ENCODE measurements at regions not wholly inside any gene's neighbourhood (a gene's known extent, or its start where the extent isn't known, plus 50 kb on each side); places are given as distances from the start of the nearest gene placed in this dataset.

DNA sequence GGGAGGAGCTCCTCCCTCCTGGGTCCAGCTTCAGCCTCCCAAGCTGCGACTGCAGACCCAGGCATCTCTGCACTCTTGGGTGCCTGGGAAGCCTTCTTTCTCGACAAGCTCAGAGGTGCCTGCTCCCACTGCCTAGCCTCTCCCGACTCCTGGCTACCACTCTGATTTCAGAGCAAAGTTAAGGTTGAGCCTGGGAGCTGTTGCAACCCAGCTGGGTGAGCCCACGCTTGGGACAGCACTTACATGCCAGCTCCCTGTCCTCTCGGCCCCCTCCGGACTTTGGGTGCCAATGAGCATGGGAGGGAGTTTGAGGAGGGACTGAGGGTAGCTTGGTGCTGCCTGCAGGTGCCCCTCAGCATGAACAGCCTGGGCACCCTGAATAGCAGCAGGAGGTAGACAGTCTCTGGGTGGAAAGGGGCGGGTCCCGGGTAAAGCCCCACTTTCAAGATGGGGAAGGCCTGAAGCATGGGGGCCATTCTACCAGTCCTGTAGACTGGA lies 1383.4 kb upstream of the PCDH20 start:
- BruUV-seq (replicated peaks): no TSS peak
- no peak overlapping the region for H3K4me3 ChIP-seq
- POLR2A ChIA-PET: interaction anchor here (0.6 kb wide), 1 partner anchor 35 kb away, joined by 5 read pairs; no protein-coding TSS in a partner anchor
- no peak for DNase-seq (ENCODE audit: low read depth, low spot score)
- TF ChIP-seq NRF1 (conservative IDR thresholded peaks at IDR 0.05; ENCODE audit: low read depth, low read length) (no peak), CEBPB (IDR thresholded peaks at IDR 0.05; ENCODE audit: borderline replicate concordance in 1 of 2, low read depth in 2 of 2, low read length in 2 of 2) (no peak), KLF5 (IDR thresholded peaks at IDR 0.05; ENCODE audit: partially characterized antibody) (no peak), KDM1A (IDR thresholded peaks at IDR 0.05; ENCODE audit: borderline replicate concordance) (no peak), GATAD2B (conservative IDR thresholded peaks at IDR 0.05; ENCODE audit: low read depth) (no peak), CBX5 (IDR thresholded peaks at IDR 0.05; ENCODE audit: low read depth) (no peak), ZBED1 (IDR thresholded peaks at IDR 0.05; ENCODE audit: borderline replicate concordance) (no peak), ZNF622 (IDR thresholded peaks at IDR 0.05) (no peak), STAT1 (conservative IDR thresholded peaks at IDR 0.05) (no peak), HDGF (IDR thresholded peaks at IDR 0.05) (no peak), ESRRA (IDR thresholded peaks at IDR 0.05; ENCODE audit: low read length) (no peak)
- TF ChIP-seq, protein P1, sequence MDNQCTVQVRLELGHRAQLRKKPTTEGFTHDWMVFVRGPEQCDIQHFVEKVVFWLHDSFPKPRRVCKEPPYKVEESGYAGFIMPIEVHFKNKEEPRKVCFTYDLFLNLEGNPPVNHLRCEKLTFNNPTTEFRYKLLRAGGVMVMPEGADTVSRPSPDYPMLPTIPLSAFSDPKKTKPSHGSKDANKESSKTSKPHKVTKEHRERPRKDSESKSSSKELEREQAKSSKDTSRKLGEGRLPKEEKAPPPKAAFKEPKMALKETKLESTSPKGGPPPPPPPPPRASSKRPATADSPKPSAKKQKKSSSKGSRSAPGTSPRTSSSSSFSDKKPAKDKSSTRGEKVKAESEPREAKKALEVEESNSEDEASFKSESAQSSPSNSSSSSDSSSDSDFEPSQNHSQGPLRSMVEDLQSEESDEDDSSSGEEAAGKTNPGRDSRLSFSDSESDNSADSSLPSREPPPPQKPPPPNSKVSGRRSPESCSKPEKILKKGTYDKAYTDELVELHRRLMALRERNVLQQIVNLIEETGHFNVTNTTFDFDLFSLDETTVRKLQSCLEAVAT (IDR thresholded peaks at IDR 0.05): no peak
- TF ChIP-seq, protein P2, sequence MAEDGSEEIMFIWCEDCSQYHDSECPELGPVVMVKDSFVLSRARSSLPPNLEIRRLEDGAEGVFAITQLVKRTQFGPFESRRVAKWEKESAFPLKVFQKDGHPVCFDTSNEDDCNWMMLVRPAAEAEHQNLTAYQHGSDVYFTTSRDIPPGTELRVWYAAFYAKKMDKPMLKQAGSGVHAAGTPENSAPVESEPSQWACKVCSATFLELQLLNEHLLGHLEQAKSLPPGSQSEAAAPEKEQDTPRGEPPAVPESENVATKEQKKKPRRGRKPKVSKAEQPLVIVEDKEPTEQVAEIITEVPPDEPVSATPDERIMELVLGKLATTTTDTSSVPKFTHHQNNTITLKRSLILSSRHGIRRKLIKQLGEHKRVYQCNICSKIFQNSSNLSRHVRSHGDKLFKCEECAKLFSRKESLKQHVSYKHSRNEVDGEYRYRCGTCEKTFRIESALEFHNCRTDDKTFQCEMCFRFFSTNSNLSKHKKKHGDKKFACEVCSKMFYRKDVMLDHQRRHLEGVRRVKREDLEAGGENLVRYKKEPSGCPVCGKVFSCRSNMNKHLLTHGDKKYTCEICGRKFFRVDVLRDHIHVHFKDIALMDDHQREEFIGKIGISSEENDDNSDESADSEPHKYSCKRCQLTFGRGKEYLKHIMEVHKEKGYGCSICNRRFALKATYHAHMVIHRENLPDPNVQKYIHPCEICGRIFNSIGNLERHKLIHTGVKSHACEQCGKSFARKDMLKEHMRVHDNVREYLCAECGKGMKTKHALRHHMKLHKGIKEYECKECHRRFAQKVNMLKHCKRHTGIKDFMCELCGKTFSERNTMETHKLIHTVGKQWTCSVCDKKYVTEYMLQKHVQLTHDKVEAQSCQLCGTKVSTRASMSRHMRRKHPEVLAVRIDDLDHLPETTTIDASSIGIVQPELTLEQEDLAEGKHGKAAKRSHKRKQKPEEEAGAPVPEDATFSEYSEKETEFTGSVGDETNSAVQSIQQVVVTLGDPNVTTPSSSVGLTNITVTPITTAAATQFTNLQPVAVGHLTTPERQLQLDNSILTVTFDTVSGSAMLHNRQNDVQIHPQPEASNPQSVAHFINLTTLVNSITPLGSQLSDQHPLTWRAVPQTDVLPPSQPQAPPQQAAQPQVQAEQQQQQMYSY (CRISPR knock-in tag; IDR thresholded peaks at IDR 0.05): no peak
- no peaks in the 10 kb centered on the region for H4K20me1 ChIP-seq (ENCODE audit: control insufficient read depth, insufficient read depth)
- FAIRE-seq: no peak
- H3K36me3 ChIP-seq (ENCODE audit: control insufficient read depth in 2 of 2, insufficient read depth in 2 of 2, low read length in 1 of 2): no peaks in the 10 kb centered on the region
- no peak for ATAC-seq
- SMC1A ChIA-PET (ENCODE audit: uncharacterized antibody, unreplicated experiment): no interaction called here
- 11% methylated on average over 8 of the region's 8 CpGs for WGBS (ENCODE audit: insufficient coverage, insufficient replicate concordance, low lambda C conversion rate, missing lambda C conversion rate)
- no peak overlapping the region for H3K27ac ChIP-seq (ENCODE audit: control insufficient read depth, insufficient read depth)
- no peak overlapping the region for H3K9ac ChIP-seq (ENCODE audit: control insufficient read depth, insufficient read depth, low read length)
- CTCF ChIA-PET: no interaction called here
- no peak overlapping the region for H2AFZ ChIP-seq (ENCODE audit: control insufficient read depth, low read depth, low read length)
- intact Hi-C loops (cut with micrococcal nuclease; ENCODE audit: unreplicated experiment): loop anchor here (10.0 kb wide), 1 partner anchor 284 kb away; no protein-coding TSS in a partner anchor
- H3K9me3 ChIP-seq (replicated peaks; ENCODE audit: control insufficient read depth, insufficient read depth, low read length): no peaks in the 10 kb centered on the region
- no peaks in the 10 kb centered on the region for H3K79me2 ChIP-seq (ENCODE audit: control insufficient read depth, insufficient read depth, low read length)
- H3K27me3 ChIP-seq (replicated peaks in 1 of 2; ENCODE audit: control insufficient read depth in 2 of 2, insufficient read depth in 2 of 2, low read length in 1 of 2): no peaks in the 10 kb centered on the region
- H3K4me2 ChIP-seq (ENCODE audit: control insufficient read depth, insufficient read depth): no peak overlapping the region
- RAD21 ChIA-PET (ENCODE audit: unreplicated experiment): no interaction called here
- in situ Hi-C loops (cut with MboI): no loop called here
- no peaks in the 10 kb centered on the region for H3K4me1 ChIP-seq (ENCODE audit: control insufficient read depth, insufficient read depth, low read length)
